Panc1 (cell line): ENCODE measurements at regions not wholly inside any gene's neighbourhood (a gene's known extent, or its start where the extent isn't known, plus 50 kb on each side); places are given as distances from the start of the nearest gene placed in this dataset.

Source experiments
- ATAC-seq: fragments of 200-7000 bp; cut with Tn5 transposase; 2 replicates; pipeline ENCODE4 v1.9.1; 2020; ENCODE audit warnings: mild to moderate bottlenecking, moderate library complexity
- BruUV-seq: library from RNA; stranded (reverse); fragments of 400-500 nt; replicated peaks from 2 replicates; lab custom pipeline; 2021; lab: Mats Ljungman, UMichigan
- CTCF ChIA-PET: fragments of 300-600 bp; sonication (Branson Sonifier 250); formaldehyde crosslinking; loops from one replicate; lab custom pipeline; 2022; ENCODE audit warnings: antibody characterized with exemption; lab: Charles Lee
- POLR2A ChIA-PET: fragments of 300-600 bp; sonication (Branson Sonifier 250); formaldehyde crosslinking; loops from one replicate; lab custom pipeline; 2022; ENCODE audit warnings: antibody characterized with exemption; lab: Charles Lee
- DNase-seq: peaks from one replicate; pipeline ENCODE4 v3.0.0-alpha.2; 2010; ENCODE audit warnings: low read depth, low spot score
- H3K27ac ChIP-seq: 2 replicates; pipeline ENCODE4 v1.5.1; 2011; ENCODE audit warnings: mild to moderate bottlenecking, low read length, inconsistent platforms
- H3K27me3 ChIP-seq: fragments of 200-500 bp; sonication (Bioruptor generic); 2 replicates; pipeline ENCODE4 v1.6.0; 2014; ENCODE audit warnings: low read length, inconsistent platforms; ENCODE audit not compliant: control insufficient read depth, insufficient read depth
- H3K36me3 ChIP-seq: fragments of 200-500 bp; sonication (Bioruptor generic); 2 replicates; pipeline ENCODE4 v1.5.1; 2014; ENCODE audit warnings: inconsistent platforms, mild to moderate bottlenecking, low read length, moderate library complexity; ENCODE audit not compliant: control insufficient read depth, insufficient read depth
- H3K4me1 ChIP-seq: 2 replicates; pipeline ENCODE4 v1.5.1; 2011; ENCODE audit warnings: inconsistent platforms, mild to moderate bottlenecking, low read length, moderate library complexity; ENCODE audit not compliant: control insufficient read depth, insufficient read depth
- H3K4me3 ChIP-seq, 2 experiments: 2 replicates each; pipeline ENCODE4 v1.5.1; 2011 to 2012; ENCODE audit warnings: low read depth in 2 of 2, low read length in 2 of 2, mild to moderate bottlenecking in 2 of 2, inconsistent platforms in 1 of 2, moderate library complexity in 1 of 2
- H3K9me3 ChIP-seq: fragments of 200-500 bp; sonication (Bioruptor generic); 2 replicates; pipeline ENCODE4 v1.5.1; 2014; ENCODE audit warnings: low read depth, mild to moderate bottlenecking, inconsistent platforms, low read length, moderate library complexity; ENCODE audit not compliant: control insufficient read depth, insufficient read depth
- CTCF ChIP-seq: fragments of 450-650 bp; IDR thresholded peaks from 2 replicates; pipeline ENCODE4 v1.5.1; 2017; ENCODE audit warnings: mild to moderate bottlenecking
- POLR2AphosphoS5 ChIP-seq: IDR thresholded peaks from 2 replicates; pipeline ENCODE4 v1.6.1; 2012; ENCODE audit warnings: mild to moderate bottlenecking, low read depth, low read length, moderate library complexity
- REST ChIP-seq, 2 experiments: IDR thresholded peaks; 2 replicates each; pipeline ENCODE4 v1.6.1; 2011 to 2012; ENCODE audit warnings: low read depth in 2 of 2, control low read depth in 1 of 2, low read length in 1 of 2, mild to moderate bottlenecking in 1 of 2, moderate library complexity in 1 of 2; ENCODE audit not compliant: insufficient read depth in 1 of 2
- SIN3A ChIP-seq: IDR thresholded peaks from 2 replicates; pipeline ENCODE4 v1.6.1; 2012; ENCODE audit warnings: low read depth, mild to moderate bottlenecking, low read length, moderate library complexity, borderline replicate concordance; ENCODE audit not compliant: insufficient read depth
- TCF7L2 ChIP-seq: IDR thresholded peaks from 2 replicates; pipeline ENCODE4 v1.6.1; 2011; ENCODE audit warnings: mild to moderate bottlenecking, low read depth, low read length, inconsistent platforms
- in situ Hi-C: cut with HindIII; loops from 2 replicates; pipeline ENCODE4 v1.10.0; 2016; ENCODE audit warnings: low sequenced_read_pairs, low pct_unique_long_range_greater_than_20kb
- intact Hi-C: fragments of 100-400 bp; cut with micrococcal nuclease; formaldehyde crosslinking; loops from one replicate; pipeline ENCODE4 v1.10.0; 2022; ENCODE audit not compliant: unreplicated experiment

GRCh38 chrX:138954976-138955375 lies 243.5 kb upstream of the FGF13 start:
- POLR2A ChIA-PET = no interaction called here
- in situ Hi-C loops = no loop called here

GRCh38 chrX:138946926-138947325 lies 235.4 kb upstream of the FGF13 start:
- no peaks in the 10 kb centered on the region for H3K36me3 ChIP-seq
- DNase-seq = no peak
- intact Hi-C loops (no loop called here), in situ Hi-C loops (no loop called here)
- TF ChIP-seq TCF7L2 (no peak), REST (IDR thresholded peaks at IDR 0.05; ENCODE audit: insufficient read depth in 1 of 2, low read depth in 2 of 2, low read length in 1 of 2) (no peak), SIN3A (no peak), POLR2AphosphoS5 (no peak), CTCF (no peak)
- CTCF ChIA-PET = no interaction called here
- H3K4me3 ChIP-seq = no peak overlapping the region
- no peaks in the 10 kb centered on the region for H3K27me3 ChIP-seq
- H3K9me3 ChIP-seq = no peaks in the 10 kb centered on the region
- POLR2A ChIA-PET = no interaction called here
- BruUV-seq = no TSS peak
- ATAC-seq = no peak
- no peak overlapping the region for H3K27ac ChIP-seq
- H3K4me1 ChIP-seq = no peaks in the 10 kb centered on the region

More at GRCh38 chrX:138954976-138955375, 243.5 kb upstream of the FGF13 start:
- Histone ChIP-seq H3K36me3 (no peaks in the 10 kb centered on the region), H3K27ac (no peak overlapping the region), H3K27me3 (no peaks in the 10 kb centered on the region), H3K4me3 (no peak overlapping the region), H3K4me1 (no peaks in the 10 kb centered on the region), H3K9me3 (no peaks in the 10 kb centered on the region)
- DNase-seq (no peak), ATAC-seq (no peak)
- BruUV-seq = no TSS peak
- TF ChIP-seq TCF7L2 (no peak), CTCF (no peak), SIN3A (no peak), POLR2AphosphoS5 (no peak), REST (IDR thresholded peaks at IDR 0.05; ENCODE audit: insufficient read depth in 1 of 2, low read depth in 2 of 2, low read length in 1 of 2) (no peak)
- intact Hi-C loops = no loop called here
- CTCF ChIA-PET = no interaction called here
